ENCODE measurements at regions not wholly inside any gene's neighbourhood (a gene's known extent, or its start where the extent isn't known, plus 50 kb on each side); places are given as distances from the start of the nearest gene placed in this dataset.

- TF ChIP-seq POLR2A (IDR thresholded peaks at IDR 0.05) (no peak), CTCF (IDR thresholded peaks at IDR 0.05) (no peak)
Measured at GRCh38 chr2:240220371-240220770, 79.9 kb upstream of the OTOS start.
